ENCODE measurements at regions not wholly inside any gene's neighbourhood (a gene's known extent, or its start where the extent isn't known, plus 50 kb on each side); places are given as distances from the start of the nearest gene placed in this dataset.
"Not testable (repeated sequence)": the region's sequence is repeated elsewhere in the genome, so short reads cannot be mapped to it uniquely, and the experiment has no call there.

DNA sequence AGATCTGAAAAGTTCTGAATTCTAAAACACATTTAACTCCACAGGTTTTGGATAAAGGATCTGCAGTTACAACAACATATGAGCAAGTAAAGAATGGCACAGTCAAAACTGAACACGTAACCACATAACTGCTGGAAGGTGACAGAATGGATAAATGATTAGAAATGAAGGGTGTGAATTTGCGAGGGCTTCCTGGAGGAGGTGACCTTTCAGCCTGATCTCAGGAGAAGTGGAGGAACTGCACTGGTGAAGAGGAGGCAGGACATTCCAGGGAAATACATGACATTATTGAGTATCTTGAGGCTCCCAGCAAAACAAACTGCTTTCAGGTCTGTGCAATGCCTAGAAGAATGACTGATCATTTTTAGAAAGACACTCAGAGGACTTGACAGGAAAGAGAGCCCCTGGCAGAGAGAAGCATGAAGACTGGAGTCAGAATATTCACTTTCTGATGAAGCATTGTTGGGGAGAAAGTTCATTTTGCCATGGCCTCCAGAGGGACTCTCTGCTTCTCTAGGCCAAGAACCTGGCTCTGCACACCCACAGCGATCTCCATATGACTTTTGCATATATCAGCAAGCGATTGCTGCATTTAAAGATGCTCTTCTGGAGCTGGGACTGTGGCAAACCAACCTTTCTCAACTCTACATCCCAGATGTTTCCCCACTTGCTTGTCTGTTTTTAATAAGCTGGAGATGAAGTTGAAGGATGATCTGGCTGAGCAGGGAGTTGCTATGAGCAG is 122.7 kb upstream of the FAM78B start:
- Mint-ChIP-seq H3K27ac (no peak overlapping the region), H3K36me3 (no peaks in the 10 kb centered on the region), H3K4me3 (no peak overlapping the region), H3K9me3 (no peaks in the 10 kb centered on the region), H3K27me3 (no peaks in the 10 kb centered on the region), H3K4me1 (no peaks in the 10 kb centered on the region)
- no peak for DNase-seq
- CTCF ChIA-PET = no interaction called here

DNA sequence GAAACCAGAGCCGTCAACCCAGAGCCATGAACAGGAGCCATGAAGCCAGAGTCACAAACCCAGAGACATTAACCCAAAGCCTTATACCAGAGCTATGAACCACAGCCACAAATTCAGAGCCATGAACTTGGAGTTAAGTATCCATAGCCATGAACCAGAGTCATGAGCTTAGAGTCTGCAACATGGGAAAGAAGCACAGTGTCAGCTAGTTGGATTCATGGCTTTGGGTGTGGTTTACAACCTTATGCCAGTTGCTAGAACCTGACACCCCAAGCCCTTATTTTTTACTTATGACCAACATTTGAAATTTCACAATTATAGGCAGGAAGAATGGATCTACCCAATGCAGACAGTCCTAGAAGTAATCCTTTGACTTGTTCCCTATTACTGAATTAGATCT is 128.9 kb upstream of the FAM78B start:
- H3K9me3 Mint-ChIP-seq = no peaks in the 10 kb centered on the region
- H3K36me3 Mint-ChIP-seq = no peaks in the 10 kb centered on the region
- no peak overlapping the region for H3K27ac Mint-ChIP-seq
- no peaks in the 10 kb centered on the region for H3K4me1 Mint-ChIP-seq
- CTCF ChIA-PET = no interaction called here
- no peak overlapping the region for H3K4me3 Mint-ChIP-seq
- no peaks in the 10 kb centered on the region for H3K27me3 Mint-ChIP-seq
- no peak for DNase-seq

- no peak for DNase-seq
- no peaks in the 10 kb centered on the region for H3K36me3 Mint-ChIP-seq
- H3K4me1 Mint-ChIP-seq = no peaks in the 10 kb centered on the region
- H3K4me3 Mint-ChIP-seq = no peak overlapping the region
- CTCF ChIA-PET = no interaction called here
- no peaks in the 10 kb centered on the region for H3K9me3 Mint-ChIP-seq
- H3K27me3 Mint-ChIP-seq = no peaks in the 10 kb centered on the region
- H3K27ac Mint-ChIP-seq = no peak overlapping the region
Observed at GRCh38 chr1:166297993-166298392, 131.2 kb upstream of the FAM78B start.

DNA sequence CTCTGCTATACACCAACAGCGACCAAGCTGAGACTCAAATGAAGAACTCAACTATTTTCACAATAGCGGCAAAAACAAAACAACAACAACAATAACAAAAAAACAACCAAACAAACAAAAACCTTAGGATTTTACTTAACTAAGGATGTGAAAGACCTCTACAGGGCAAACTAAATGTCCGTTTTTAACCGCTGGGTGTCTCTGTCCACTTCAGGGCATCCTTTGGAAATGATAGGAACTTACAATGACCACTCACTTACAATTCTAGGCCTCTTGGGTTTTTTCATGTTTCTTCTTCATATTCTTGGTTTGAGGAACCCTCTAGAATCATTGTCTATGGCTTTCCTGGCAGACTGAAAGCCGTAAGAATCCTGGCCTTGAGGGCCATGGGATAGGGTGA is 134.0 kb upstream of the FAM78B start:
- peaks cover 2% of the 10 kb centered on the region for H3K9me3 Mint-ChIP-seq
- CTCF ChIA-PET = no interaction called here
- no peak for DNase-seq
- H3K4me1 Mint-ChIP-seq = no peaks in the 10 kb centered on the region
- H3K27me3 Mint-ChIP-seq = no peaks in the 10 kb centered on the region
- no peak overlapping the region for H3K27ac Mint-ChIP-seq
- no peak overlapping the region for H3K4me3 Mint-ChIP-seq
- no peaks in the 10 kb centered on the region for H3K36me3 Mint-ChIP-seq

DNA sequence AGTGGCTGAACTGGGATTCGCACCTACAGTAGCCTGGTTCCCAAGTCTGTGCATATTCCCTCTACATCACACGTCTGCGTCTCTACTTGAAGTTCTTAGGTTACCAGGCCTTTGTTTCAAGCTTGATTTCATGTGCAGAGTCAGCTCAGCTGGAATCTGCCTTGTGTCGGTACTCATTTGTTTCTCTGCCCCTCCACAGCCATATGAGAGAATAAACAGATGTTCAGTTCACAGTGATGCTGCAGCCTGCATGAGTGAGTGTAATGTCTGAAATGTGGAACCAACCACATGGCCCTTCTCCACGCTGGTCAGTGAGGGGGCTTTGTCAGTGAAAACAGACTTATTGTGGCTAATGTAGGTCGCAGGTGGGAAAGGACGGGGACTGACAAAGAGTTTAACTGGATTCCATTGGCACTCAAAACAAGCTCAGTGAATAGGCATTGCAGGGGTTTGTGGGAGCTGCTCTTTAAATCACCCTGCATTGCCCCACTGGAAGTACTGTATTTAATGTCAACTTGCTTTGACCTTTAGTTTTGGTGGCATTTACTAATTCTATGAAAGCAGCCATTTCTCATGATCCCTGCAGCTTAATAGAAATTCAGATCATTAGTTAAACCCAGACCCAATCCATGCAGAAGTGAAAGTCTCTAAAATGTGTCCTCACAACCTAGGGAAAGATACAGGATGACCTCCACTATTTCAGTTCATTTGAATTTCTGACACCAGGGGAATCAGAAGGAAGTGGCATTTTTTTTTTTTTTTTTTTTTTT is 136.4 kb upstream of the FAM78B start:
- no peak overlapping the region for H3K27ac Mint-ChIP-seq
- H3K4me1 Mint-ChIP-seq = no peaks in the 10 kb centered on the region
- no peaks in the 10 kb centered on the region for H3K27me3 Mint-ChIP-seq
- DNase-seq = no peak
- peaks cover 2% of the 10 kb centered on the region for H3K9me3 Mint-ChIP-seq
- H3K4me3 Mint-ChIP-seq = no peak overlapping the region
- CTCF ChIA-PET = no interaction called here
- no peaks in the 10 kb centered on the region for H3K36me3 Mint-ChIP-seq

DNA sequence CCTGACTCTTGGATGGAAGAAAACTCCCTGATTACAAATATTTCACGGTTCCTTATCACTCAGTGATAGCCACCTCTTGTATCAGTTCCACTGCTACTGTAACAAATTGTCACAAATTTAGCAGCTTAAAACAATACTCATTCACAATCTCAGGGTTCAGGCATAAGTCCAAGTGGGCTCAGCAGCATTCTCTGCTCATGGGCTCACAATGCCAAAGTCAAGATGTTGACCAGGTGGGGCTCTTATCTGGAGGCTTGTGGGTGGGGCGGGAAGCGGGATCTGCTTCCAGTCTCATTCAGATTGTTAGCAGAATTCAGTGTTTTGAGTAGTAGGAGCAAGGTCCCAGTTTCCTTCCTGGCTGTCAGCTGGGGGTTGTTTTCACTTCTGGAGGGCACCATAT is 137.3 kb upstream of the FAM78B start:
- no peak for DNase-seq
- H3K4me1 Mint-ChIP-seq = no peaks in the 10 kb centered on the region
- H3K27me3 Mint-ChIP-seq = no peaks in the 10 kb centered on the region
- no peaks in the 10 kb centered on the region for H3K36me3 Mint-ChIP-seq
- CTCF ChIA-PET = no interaction called here
- no peak overlapping the region for H3K27ac Mint-ChIP-seq
- no peak overlapping the region for H3K4me3 Mint-ChIP-seq
- H3K9me3 Mint-ChIP-seq = peaks cover 2% of the 10 kb centered on the region

- Mint-ChIP-seq H3K9me3 (peaks cover 2% of the 10 kb centered on the region), H3K27ac (no peak overlapping the region), H3K27me3 (no peaks in the 10 kb centered on the region), H3K4me1 (no peaks in the 10 kb centered on the region), H3K4me3 (no peak overlapping the region), H3K36me3 (no peaks in the 10 kb centered on the region)
- CTCF ChIA-PET = no interaction called here
- DNase-seq = no peak
Observed at GRCh38 chr1:166305371-166305770, 138.6 kb upstream of the FAM78B start.

- H3K9me3 Mint-ChIP-seq = peaks cover 2% of the 10 kb centered on the region
- no peaks in the 10 kb centered on the region for H3K4me1 Mint-ChIP-seq
- no peaks in the 10 kb centered on the region for H3K36me3 Mint-ChIP-seq
- no peak overlapping the region for H3K4me3 Mint-ChIP-seq
- H3K27me3 Mint-ChIP-seq = no peaks in the 10 kb centered on the region
- CTCF ChIA-PET = no interaction called here
- DNase-seq = no peak
- no peak overlapping the region for H3K27ac Mint-ChIP-seq
Observed at GRCh38 chr1:166307261-166308188, 140.7 kb upstream of the FAM78B start.

- CTCF ChIA-PET, H3K4me3 Mint-ChIP-seq, H3K4me1 Mint-ChIP-seq, DNase-seq, H3K27ac Mint-ChIP-seq, H3K9me3 Mint-ChIP-seq, H3K36me3 Mint-ChIP-seq, H3K27me3 Mint-ChIP-seq: not testable (repeated sequence)
Observed at GRCh38 chr1:166316306-166316705, 149.5 kb upstream of the FAM78B start.

- H3K4me1 Mint-ChIP-seq = no peaks in the 10 kb centered on the region
- no peaks in the 10 kb centered on the region for H3K27me3 Mint-ChIP-seq
- H3K9me3 Mint-ChIP-seq = no peaks in the 10 kb centered on the region
- DNase-seq = no peak
- H3K36me3 Mint-ChIP-seq = no peaks in the 10 kb centered on the region
- H3K27ac Mint-ChIP-seq = no peak overlapping the region
- CTCF ChIA-PET = no interaction called here
- no peak overlapping the region for H3K4me3 Mint-ChIP-seq
Observed at GRCh38 chr1:166322470-166322869, 155.7 kb upstream of the FAM78B start.

GRCh38 chr1:166327886-166328285 is 161.1 kb upstream of the FAM78B start:
- H3K4me1 Mint-ChIP-seq = no peaks in the 10 kb centered on the region
- no peaks in the 10 kb centered on the region for H3K9me3 Mint-ChIP-seq
- no peak overlapping the region for H3K27ac Mint-ChIP-seq
- no peaks in the 10 kb centered on the region for H3K27me3 Mint-ChIP-seq
- no peak overlapping the region for H3K4me3 Mint-ChIP-seq
- CTCF ChIA-PET = no interaction called here
- H3K36me3 Mint-ChIP-seq = no peaks in the 10 kb centered on the region
- no peak for DNase-seq

GRCh38 chr1:166328956-166329355 is 162.2 kb upstream of the FAM78B start:
- H3K36me3 Mint-ChIP-seq = no peaks in the 10 kb centered on the region

GRCh38 chr1:166330096-166330495 is 163.3 kb upstream of the FAM78B start:
- H3K9me3 Mint-ChIP-seq = no peaks in the 10 kb centered on the region
- no peak overlapping the region for H3K4me3 Mint-ChIP-seq
- no peak for DNase-seq
- H3K27ac Mint-ChIP-seq = no peak overlapping the region
- CTCF ChIA-PET = no interaction called here
- H3K27me3 Mint-ChIP-seq = no peaks in the 10 kb centered on the region
- no peaks in the 10 kb centered on the region for H3K36me3 Mint-ChIP-seq
- H3K4me1 Mint-ChIP-seq = no peaks in the 10 kb centered on the region

More at GRCh38 chr1:166328956-166329355, 162.2 kb upstream of the FAM78B start:
- H3K27me3 Mint-ChIP-seq = no peaks in the 10 kb centered on the region
- H3K4me1 Mint-ChIP-seq = no peaks in the 10 kb centered on the region
- no peak overlapping the region for H3K4me3 Mint-ChIP-seq
- CTCF ChIA-PET = no interaction called here
- H3K9me3 Mint-ChIP-seq = no peaks in the 10 kb centered on the region
- no peak for DNase-seq
- no peak overlapping the region for H3K27ac Mint-ChIP-seq

- H3K9me3 Mint-ChIP-seq = no peaks in the 10 kb centered on the region
- no peaks in the 10 kb centered on the region for H3K4me1 Mint-ChIP-seq
- CTCF ChIA-PET = no interaction called here
- H3K36me3 Mint-ChIP-seq = no peaks in the 10 kb centered on the region
- H3K4me3 Mint-ChIP-seq = no peak overlapping the region
- H3K27me3 Mint-ChIP-seq = no peaks in the 10 kb centered on the region
- no peak for DNase-seq
- no peak overlapping the region for H3K27ac Mint-ChIP-seq
Observed at GRCh38 chr1:166338105-166338504, 171.3 kb upstream of the FAM78B start.
